Caki2 (cell line): ENCODE measurements at regions not wholly inside any gene's neighbourhood (a gene's known extent, or its start where the extent isn't known, plus 50 kb on each side); places are given as distances from the start of the nearest gene placed in this dataset.

ENCODE experiments used
- DNase-seq: peaks from one replicate; pipeline ENCODE4 v3.0.0-alpha.2; 2015; ENCODE audit warnings: low read depth
- in situ Hi-C: cut with HindIII; loops from 2 replicates; pipeline ENCODE4 v1.10.0; 2016; ENCODE audit warnings: low sequenced_read_pairs, low pct_unique_long_range_greater_than_20kb, mixed read lengths

GRCh38 chr13:69202996-69203395, 904.6 kb upstream of the ATXN8OS start:
- in situ Hi-C loops, result no loop called here
- no peak for DNase-seq

- in situ Hi-C loops, result no loop called here
- no peak for DNase-seq
Measured at GRCh38 chr13:69199664-69200063, 908.0 kb upstream of the ATXN8OS start.

GRCh38 chr13:69198706-69199105, 908.9 kb upstream of the ATXN8OS start:
- in situ Hi-C loops, result no loop called here
- no peak for DNase-seq

- in situ Hi-C loops, result no loop called here
Measured at GRCh38 chr13:69194130-69194529, 913.5 kb upstream of the ATXN8OS start.

GRCh38 chr13:69180034-69180433, 927.6 kb upstream of the ATXN8OS start:
- in situ Hi-C loops, result no loop called here
- DNase-seq, result no peak

More at GRCh38 chr13:69194130-69194529, 913.5 kb upstream of the ATXN8OS start:
- no peak for DNase-seq

GRCh38 chr13:69178000-69178399, 929.6 kb upstream of the ATXN8OS start:
- in situ Hi-C loops, result no loop called here
- DNase-seq, result no peak

- in situ Hi-C loops, result no loop called here
- no peak for DNase-seq
Measured at GRCh38 chr13:69168436-69168835, 939.2 kb upstream of the ATXN8OS start.

GRCh38 chr13:69155136-69155535, 952.5 kb upstream of the ATXN8OS start:
- DNase-seq, result no peak
- in situ Hi-C loops, result no loop called here

GRCh38 chr13:69142101-69142500, 965.5 kb upstream of the ATXN8OS start:
- no peak for DNase-seq
- in situ Hi-C loops, result no loop called here

GRCh38 chr13:69124996-69125395, 982.6 kb upstream of the ATXN8OS start:
- no peak for DNase-seq
- in situ Hi-C loops, result no loop called here

GRCh38 chr13:69109891-69110525, 997.6 kb upstream of the ATXN8OS start:
- no peak for DNase-seq
- in situ Hi-C loops, result no loop called here

GRCh38 chr13:69108486-69108885, 999.1 kb upstream of the ATXN8OS start:
- DNase-seq, result no peak

GRCh38 chr13:69107436-69107835, 1000.2 kb upstream of the ATXN8OS start:
- no peak for DNase-seq
- in situ Hi-C loops, result no loop called here

More at GRCh38 chr13:69108486-69108885, 999.1 kb upstream of the ATXN8OS start:
- in situ Hi-C loops, result no loop called here

- DNase-seq, result no peak
- in situ Hi-C loops, result no loop called here
Measured at GRCh38 chr13:69101841-69102240, 1005.8 kb upstream of the ATXN8OS start.

GRCh38 chr13:69094485-69094884, 1013.1 kb upstream of the ATXN8OS start:
- DNase-seq, result no peak
- in situ Hi-C loops, result no loop called here

GRCh38 chr13:69092615-69093322, 1014.9 kb upstream of the ATXN8OS start:
- DNase-seq, result no peak
- in situ Hi-C loops, result no loop called here

GRCh38 chr13:69077267-69077666, 1030.4 kb upstream of the ATXN8OS start:
- DNase-seq, result no peak
- in situ Hi-C loops, result no loop called here

- in situ Hi-C loops, result no loop called here
- no peak for DNase-seq
Measured at GRCh38 chr13:69069554-69070133, 1038.0 kb upstream of the ATXN8OS start.

GRCh38 chr13:69050696-69051095, 1056.9 kb upstream of the ATXN8OS start:
- in situ Hi-C loops, result no loop called here
- no peak for DNase-seq

- DNase-seq, result no peak
Measured at GRCh38 chr13:69044629-69045028, 1063.0 kb upstream of the ATXN8OS start.

More at GRCh38 chr13:69044629-69045028, 1063.0 kb upstream of the ATXN8OS start:
- in situ Hi-C loops, result no loop called here
